Right lobe of liver (tissue), 4 donors: ENCODE measurements at regions not wholly inside any gene's neighbourhood (a gene's known extent, or its start where the extent isn't known, plus 50 kb on each side); places are given as distances from the start of the nearest gene placed in this dataset.

ENCODE experiments used
- CTCF ChIP-seq, 4 donors: fragments of 200-600 bp in 3 of 4; fragments of 450-650 bp in 1 of 4; IDR thresholded peaks; one replicate each; pipeline versions ENCODE4 v1.5.1 to v1.8.0; 2016 to 2022; ENCODE audit warnings: antibody characterized with exemption in 4 of 4, mild to moderate bottlenecking in 2 of 4
- POLR2A ChIP-seq: fragments of 450-650 bp; IDR thresholded peaks from one replicate; pipeline ENCODE4 v1.6.1; 2017; ENCODE audit warnings: antibody characterized with exemption, mild to moderate bottlenecking
- donor health status: DM: no; HTN: no; CAD: no.
- donor health status: DM: no; HTN: no; CAD: no.
- donor health status: DM: no; HTN: yes; CAD: no.

DNA sequence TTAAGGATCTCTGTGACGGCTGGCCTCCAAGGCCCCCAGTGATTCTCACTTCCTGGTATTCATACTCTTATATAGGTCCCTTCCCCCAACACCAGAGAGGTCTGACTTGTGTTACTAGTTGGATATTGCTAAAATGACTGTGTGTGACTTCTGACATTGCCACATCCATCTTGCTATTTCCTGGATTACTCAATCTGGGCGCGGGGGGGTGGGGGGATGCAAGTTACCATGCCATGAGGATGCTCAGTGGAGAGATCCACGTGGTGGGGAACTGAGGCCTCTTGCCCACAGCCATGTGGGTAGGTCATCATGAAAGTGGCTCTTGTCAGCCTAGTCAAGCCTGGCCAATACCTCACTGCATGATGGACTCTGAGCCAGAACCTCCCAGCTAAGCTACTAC is 117.0 kb downstream of the UBE2U start:
- TF ChIP-seq CTCF (IDR thresholded peaks at IDR 0.05): no peak
- TF ChIP-seq POLR2A: no peak
